Head of caudate nucleus (tissue), 42 donors: ENCODE measurements at regions not wholly inside any gene's neighbourhood (a gene's known extent, or its start where the extent isn't known, plus 50 kb on each side); places are given as distances from the start of the nearest gene placed in this dataset.

Experiments used
- DNase-seq, 42 donors: peaks; one replicate each; pipeline versions ENCODE4 v3.0.0 to v3.0.0-alpha.2; 2020 to 2021; ENCODE audit warnings: mixed read lengths in 7 of 42
- intact Hi-C: fragments of 100-400 bp; cut with DNase I; formaldehyde crosslinking; loops from one replicate; pipeline ENCODE4 v1.15.0; 2022

DNA sequence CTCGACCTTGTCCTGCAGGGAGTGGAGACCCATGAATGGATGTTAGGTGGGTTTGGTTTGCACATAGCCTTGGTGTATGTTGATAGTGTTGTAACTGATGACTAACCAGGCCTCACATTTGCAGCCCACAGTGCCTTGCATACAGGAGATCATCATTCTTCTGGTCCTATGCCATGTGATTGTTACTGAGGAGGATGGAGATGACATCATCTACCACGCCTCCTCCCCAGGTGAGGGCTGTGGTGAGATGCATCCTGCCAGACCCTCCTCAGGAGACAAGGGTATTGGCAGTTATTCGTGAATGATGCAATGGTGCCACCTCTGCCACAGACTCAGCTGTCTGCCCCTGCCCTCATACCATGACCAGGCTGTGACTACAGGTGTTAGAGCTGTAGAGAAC, 1294.1 kb downstream of the UQCRFS1 start:
- DNase-seq: no peak
- intact Hi-C loops: no loop called here

DNA sequence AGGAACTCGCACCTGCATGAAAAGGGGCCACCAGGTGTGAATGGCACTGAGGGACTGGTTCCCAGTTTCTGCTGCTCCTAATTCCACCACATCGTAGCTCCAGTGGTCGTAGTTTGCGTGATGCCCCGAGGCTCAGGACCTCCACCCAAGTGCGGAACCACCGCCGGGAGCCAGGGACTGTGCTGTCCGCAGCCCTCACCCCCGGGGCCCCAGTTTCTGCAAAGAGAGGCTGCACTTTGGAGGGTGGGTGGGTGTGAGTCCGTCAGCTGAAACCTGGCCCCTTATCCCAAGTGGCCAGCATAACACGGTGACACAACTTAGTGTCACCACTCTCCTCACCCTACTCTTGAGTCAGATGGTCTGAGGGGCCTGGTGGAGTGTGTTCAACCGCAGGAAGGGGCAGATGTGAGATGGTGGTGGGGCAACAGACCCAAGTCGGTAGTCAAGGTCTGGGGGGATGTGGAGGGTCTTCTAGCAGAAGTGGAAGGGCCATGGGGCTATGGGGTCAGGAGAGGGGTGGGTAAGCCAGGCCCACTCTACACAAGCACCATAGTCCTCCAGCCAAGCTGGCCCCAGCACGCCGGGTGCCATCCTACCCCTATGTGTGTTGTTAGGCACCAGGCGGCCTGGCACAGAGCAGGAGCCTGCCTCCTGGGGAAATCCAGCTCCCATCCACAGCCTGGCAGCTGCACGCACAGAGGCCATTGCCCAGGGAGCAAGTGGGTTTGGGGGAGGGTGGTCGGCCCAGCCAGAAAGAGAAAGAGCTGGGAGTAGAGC, 1301.6 kb downstream of the UQCRFS1 start:
- intact Hi-C loops: no loop called here
- no peak for DNase-seq

DNA sequence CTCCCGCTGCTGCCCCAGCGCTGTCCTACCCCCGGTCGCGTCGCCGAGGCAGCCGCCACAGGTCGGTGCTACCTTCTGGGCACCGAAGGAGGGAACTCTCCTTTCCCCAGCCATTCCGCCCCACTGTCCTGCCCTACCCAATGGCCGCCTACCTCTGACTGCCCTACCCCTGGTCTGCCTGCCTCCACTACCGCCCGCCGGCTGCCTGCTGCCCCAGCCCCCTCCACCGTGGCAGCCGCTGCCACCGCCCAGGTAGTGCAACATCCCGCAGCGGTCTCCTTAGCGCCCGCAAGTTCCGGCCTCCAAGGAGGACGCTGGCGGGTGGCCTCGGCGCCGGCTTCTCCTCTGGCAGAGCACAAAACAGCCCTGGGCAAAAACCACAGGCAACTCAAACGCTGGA, 1303.1 kb downstream of the UQCRFS1 start:
- intact Hi-C loops: no loop called here
- DNase-seq: no peak

DNA sequence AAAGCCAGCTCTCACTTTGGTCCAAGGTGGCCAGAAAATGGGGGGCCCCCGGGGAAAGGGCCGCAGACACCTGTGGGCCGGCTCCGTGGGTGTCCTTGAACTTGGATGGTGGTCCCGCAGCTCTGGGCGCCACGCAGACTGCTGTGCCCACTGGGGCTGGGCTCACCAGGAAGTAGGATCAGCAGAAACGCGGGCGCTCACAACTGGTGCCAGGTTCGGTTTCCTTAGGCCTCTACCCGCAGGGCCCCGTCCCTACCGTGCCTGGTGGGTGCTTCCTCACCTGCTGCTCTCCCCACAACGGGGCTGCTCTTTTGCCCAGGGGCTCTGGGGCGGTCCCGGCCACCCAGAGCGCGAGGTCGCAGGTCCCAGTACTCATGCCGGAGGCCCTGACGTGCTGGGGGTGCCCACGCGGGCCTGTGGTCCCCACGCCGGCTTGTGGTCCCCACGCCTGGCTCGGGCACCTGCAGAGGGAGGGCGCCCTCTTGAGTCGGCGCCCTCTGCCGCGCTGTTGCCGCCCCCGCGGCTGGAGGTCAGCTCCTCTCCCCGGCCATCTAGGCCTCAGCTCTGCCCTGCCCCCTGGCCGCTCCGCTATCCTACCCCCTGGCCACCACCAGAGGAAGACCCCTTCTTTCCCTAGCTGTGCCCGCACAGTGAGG, 1303.6 kb downstream of the UQCRFS1 start:
- DNase-seq: no peak
- intact Hi-C loops: no loop called here

DNA sequence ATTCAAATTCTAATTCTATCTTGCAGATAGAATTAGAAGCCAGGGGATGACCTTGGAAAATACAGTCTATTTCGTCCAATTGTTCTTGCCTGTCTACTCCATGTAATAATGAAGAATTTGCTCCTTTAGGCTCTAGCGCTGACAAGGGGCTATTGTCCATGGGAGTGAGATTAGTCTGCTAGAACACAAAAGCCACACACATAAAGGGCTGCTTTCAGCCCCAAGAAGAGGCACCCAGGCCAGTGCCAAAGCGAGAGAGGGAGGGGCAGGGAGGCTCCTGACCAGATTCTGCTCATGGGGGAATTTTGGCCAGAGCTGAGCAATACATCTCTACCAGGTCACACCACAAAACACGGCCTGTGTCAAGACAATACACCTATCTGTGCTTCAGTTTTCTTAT, 1306.9 kb downstream of the UQCRFS1 start:
- DNase-seq: peak; percentile 38 to 89 (median 78)

DNA sequence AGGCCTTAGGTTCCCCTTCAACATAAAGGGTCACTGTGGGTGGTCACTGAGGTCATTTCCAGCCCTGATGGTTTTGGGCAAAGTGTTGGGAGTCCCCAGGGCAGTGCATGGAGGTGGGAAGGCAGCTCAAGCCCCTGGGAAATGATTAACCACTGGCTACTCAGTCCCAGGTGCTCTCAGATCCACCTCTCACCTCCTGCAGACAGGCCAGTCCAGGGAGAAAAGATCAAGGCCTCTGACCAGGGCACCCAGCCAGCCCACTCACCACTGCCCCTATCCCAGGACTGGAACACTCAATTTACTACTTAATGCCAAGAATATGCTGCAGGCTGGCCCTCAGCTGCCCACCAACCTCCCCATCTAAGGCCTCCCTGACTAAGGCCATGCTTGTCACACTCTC, 1307.9 kb downstream of the UQCRFS1 start:
- intact Hi-C loops: no loop called here
- DNase-seq: peak in 1 of 42 donors; percentile 38

More for the DNA sequence above, 1306.9 kb downstream of the UQCRFS1 start:
- intact Hi-C loops: no loop called here

DNA sequence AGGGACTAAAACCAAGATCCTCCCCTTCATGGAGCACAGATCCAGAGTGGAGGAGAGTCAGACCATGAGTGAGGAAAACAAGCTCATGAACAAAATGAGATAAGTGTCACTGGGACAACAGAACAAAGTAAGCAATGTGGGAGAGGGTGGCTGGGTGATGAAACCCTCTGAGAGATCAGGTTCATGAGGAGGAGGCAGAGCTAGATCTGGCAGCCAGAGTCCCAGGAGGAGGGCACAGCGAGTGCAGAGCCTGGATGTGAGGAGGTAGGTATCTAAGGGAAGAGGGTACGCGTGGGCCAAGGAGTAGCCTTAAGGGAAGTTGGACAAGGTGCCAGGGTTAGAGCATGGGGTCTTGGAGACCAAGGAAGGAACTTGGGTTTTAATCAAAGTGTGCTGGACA, 1311.9 kb downstream of the UQCRFS1 start:
- DNase-seq: no peak
- intact Hi-C loops: no loop called here

DNA sequence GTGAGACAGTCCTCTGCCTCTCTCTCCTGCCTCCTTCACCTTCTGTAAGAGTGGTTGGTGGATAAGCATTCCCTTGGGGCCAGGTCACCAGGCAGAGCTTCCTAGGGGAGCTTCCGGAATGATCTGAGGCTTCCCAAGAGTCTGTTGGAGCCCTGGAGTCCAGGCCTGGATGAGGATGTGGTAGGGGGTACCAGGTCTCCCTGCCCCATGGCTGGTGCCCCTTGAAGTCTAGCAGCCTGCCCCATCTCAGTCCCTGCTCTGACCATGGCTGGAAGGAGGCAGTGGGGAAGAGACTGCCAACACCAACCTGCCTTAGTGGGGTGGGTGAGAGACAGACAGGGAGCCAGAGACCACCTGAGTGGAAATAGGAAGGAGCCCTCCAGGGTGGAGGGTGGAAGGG, 1316.9 kb downstream of the UQCRFS1 start:
- no peak for DNase-seq
- intact Hi-C loops: loop anchor here (10.0 kb wide), 1 partner anchor 91 kb away; no protein-coding TSS in a partner anchor

DNA sequence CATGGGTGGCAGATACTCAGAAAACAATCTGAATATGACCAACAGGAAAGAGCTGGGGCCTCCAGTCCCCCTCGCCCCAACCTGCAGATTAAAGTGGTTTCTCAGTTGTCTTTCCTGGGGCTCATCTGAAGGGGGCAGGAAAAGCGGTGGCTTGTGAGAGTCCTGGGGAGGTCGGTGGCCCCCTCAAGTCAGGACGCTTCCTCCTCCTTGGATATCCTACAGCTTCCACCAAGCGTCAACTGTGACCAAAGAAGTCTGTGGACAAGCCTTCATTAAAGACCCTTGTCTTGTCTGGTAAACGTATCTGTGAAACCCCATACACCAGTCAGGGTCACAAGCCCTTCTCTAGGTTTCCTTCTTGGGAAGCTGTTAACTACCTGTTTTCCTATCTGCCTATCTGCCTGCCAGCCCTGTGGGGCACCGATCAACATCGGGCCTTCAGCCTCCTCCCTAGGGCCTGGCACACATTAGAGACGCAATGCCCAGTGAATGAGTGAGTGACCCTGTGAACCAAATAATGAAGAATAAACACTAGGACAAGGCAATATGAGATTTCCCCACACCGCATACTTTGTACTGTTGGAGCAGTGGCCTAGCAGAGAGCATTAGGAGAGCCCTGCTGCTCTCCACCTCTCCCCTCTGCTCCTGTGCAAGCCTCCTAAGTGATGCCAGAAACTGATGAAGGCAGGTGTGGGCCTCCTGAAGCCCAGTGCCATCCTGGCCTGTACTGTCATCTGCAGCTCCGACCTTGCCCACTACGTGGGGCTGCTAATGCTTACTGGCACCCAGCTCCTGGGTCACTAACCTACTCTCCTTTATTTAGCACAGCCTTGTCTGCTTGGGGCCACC, 1317.8 kb downstream of the UQCRFS1 start:
- DNase-seq: peak in 1 of 42 donors; percentile 16
- intact Hi-C loops: loop anchor here (10.0 kb wide), 1 partner anchor 90 kb away; no protein-coding TSS in a partner anchor

DNA sequence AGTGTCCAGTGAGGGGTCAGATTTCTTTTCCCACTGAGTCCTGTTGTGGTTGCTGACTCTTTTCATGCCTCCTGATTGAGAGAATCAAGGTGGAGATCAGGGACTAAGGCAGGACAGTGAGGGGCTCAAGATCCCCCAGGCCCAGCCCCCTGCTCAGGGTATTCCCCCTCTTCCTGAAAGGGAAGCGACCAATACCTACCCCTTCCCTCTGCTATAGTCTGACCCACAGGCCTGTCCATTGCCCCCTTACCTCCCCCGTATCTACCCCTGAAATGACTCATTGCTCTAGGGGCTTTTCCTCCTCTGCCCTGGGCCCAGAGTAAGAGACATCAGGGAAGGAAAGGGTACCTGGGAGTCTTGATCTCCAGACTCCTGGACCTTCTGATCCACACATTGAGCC, 1320.5 kb downstream of the UQCRFS1 start:
- intact Hi-C loops: loop anchor here (10.0 kb wide), 1 partner anchor 88 kb away; no protein-coding TSS in a partner anchor
- no peak for DNase-seq

DNA sequence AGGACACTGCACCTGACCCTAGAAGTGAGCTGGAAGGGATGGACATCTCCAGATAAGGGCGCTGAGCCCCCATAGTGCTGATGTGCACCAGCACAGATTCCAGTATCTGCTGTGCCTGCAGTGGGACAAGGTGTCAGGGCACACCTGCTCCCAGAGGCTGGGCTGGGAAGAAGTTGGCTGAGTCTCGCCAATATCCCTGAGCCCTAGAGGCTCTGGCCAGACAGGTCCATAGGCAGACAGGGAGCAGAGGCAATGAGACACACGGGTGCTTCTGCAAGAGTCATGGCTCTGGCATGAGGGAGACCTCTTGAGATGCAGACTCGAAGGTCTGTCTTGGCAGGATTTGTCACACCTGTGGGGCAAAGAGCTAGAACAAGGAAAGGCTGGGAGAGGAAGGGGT, 1321.5 kb downstream of the UQCRFS1 start:
- intact Hi-C loops: loop anchor here (10.0 kb wide), 1 partner anchor 87 kb away; no protein-coding TSS in a partner anchor
- no peak for DNase-seq

DNA sequence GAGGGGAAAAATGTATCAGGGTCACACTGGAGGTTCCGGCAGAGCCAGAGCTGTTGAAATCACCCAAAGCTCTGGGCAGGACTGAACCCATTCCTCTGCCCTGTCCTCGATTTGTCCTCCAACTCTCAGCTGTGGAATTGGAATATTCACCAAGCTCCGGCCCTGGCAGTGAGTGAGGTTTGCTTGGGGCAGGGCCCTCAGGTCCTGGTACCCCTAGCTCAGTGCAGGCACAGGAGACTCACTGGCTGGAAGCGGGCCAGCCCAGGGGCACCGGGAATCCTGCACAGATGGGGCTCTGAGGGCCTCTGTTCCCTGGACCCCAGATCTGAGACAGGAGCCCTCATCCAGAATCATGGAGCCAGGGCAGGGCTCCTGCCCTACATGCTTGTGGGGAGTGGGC, 1322.3 kb downstream of the UQCRFS1 start:
- intact Hi-C loops: loop anchor here (10.0 kb wide), 1 partner anchor 86 kb away; no protein-coding TSS in a partner anchor
- DNase-seq: no peak

DNA sequence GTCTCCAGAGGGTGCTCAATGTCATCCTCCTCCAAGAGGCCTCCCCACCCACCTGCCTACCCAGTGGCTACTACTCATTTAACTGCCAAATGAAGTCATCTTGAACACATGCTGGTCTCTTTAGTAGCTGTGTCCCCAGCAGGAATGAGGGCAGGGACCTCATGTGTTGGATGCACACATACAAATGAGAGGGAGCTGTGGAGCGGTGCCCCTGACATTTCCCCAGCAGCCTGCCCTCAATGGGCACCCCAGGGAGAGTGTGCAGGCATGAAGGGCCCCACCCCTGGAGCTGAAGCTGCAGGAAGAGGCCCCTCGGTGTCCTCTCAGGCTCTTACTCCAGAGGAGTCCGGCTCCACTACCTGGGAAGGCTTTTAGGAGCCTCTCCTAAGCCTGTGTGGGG, 1322.7 kb downstream of the UQCRFS1 start:
- intact Hi-C loops: loop anchor here (10.0 kb wide), 1 partner anchor 85 kb away; no protein-coding TSS in a partner anchor
- DNase-seq: peak in 1 of 42 donors; percentile 28

DNA sequence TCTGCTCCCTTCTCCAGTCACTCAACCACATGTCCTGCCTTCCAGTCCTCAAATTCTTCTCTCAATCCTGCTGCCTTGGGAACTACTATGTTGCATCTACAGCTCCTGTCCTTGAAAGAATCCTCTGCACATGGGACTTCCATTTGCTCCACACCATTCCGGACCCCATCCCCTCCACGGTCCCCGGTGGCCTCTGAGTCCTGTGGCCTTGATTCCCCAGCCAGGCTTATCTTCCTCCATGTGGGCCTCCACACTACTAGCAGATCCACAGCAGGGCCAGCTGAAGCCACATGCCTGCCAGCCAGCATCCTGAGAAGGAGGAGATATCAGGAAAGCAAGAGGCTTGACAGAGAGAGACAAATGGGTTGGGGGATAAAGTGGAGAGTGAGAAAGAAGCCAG, 1323.8 kb downstream of the UQCRFS1 start:
- intact Hi-C loops: no loop called here
- no peak for DNase-seq

DNA sequence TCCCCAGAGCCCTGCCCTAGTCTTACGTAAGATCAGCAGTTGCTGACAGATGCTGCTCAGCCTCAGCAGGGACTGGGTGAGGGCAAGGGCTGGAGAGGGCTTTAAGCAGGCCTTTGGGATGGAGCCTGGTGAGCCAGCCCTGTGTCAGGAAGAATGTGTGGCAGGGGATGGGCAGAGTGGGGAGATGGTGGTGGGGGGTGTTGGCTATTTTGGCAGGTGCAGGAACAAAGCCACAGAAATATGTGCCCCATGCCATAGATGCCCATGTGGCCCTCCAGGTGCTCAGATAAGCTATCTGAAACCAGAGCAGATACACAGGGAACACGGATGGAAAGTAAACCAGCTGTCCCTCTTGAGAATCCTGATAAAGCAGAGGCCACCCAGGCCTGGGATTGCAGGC, 1325.0 kb downstream of the UQCRFS1 start:
- intact Hi-C loops: no loop called here
- no peak for DNase-seq

DNA sequence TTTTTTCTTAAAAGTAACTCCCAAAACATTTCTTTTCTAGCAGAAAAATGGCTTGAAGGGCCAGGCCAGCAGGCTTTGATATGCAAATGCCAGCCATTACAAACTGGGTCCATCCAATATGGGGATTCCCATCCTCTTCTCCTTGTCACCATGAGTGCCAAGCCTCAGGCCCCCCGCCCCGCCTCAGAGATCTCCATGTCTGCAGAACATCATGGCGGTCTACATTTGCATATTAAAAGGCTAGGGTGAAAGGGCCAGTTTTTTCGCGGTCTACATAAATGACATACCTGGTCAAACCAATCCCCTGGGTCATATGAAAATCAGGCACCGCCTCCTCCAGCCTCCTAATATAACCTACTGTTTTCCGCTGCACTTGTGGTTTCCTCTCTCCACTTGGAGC, 1327.6 kb downstream of the UQCRFS1 start:
- DNase-seq: peak in 1 of 42 donors; percentile 34
- intact Hi-C loops: no loop called here

DNA sequence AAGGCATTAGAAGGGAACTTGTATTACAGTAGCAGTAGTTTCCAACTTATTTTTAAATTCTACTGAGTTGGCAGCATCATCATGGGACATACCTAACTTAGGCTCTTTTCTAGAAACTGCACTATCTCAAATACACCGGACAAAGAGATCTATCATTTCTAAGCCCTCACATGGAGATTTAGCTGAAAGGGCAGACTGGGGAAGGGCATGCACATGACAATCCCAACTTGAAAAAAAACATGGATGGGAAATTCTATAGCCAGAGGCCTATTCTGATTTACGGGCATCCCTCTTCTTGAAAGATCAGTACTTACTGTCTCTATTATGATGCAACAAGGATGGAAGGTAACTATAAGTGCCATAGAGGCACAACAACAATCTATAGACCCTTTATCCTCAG, 1328.6 kb downstream of the UQCRFS1 start:
- intact Hi-C loops: no loop called here
- DNase-seq: no peak

DNA sequence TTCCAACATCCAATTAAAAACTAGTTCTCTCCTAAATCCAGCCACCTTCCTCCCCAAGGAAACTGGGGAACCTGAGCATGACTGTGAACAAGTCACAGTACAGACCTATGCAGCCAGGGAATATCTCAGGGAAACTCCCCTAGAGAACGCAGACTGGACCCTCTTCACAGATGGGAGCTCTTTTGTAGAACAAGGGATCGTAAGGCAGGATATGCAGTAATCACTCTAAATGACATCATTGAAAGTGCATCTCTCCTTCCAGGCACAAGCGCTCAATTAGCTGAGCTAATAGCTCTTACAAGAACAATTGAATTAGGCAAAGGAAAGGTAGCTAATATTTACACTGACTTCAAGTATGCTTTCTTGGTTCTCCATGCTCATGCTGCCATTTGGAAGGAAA, 1331.7 kb downstream of the UQCRFS1 start:
- intact Hi-C loops: no loop called here
- DNase-seq: peak in 1 of 42 donors; percentile 8

DNA sequence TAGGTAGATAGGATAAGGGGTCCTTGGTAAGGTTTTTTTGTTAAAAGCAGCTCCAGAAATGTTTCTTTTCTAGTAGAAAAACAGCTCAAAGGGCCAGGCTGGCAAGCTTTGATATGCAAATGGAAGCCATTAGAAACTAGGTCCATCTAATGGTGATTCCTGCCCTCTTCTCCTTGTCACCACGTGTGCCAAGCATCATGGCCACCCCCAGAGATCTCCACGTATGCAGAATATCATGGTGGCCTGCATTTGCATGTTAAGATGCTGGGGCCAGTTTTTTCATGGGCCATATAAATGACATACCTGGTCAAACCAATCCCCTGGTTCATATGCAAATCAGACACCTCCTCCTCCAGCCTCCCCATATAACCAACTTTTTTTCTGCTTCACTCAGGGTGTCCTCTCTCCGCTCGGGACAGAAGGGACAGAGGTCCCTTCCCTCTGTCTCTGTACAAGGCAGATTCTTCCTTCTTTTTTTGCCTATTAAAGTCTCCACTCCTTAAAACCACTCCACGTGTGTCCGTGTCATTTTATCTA, 1335.9 kb downstream of the UQCRFS1 start:
- DNase-seq: no peak
- intact Hi-C loops: no loop called here
